ENCODE measurements at regions not wholly inside any gene's neighbourhood (a gene's known extent, or its start where the extent isn't known, plus 50 kb on each side); places are given as distances from the start of the nearest gene placed in this dataset.
"Not testable (repeated sequence)": the region's sequence is repeated elsewhere in the genome, so short reads cannot be mapped to it uniquely, and the experiment has no call there.

DNA sequence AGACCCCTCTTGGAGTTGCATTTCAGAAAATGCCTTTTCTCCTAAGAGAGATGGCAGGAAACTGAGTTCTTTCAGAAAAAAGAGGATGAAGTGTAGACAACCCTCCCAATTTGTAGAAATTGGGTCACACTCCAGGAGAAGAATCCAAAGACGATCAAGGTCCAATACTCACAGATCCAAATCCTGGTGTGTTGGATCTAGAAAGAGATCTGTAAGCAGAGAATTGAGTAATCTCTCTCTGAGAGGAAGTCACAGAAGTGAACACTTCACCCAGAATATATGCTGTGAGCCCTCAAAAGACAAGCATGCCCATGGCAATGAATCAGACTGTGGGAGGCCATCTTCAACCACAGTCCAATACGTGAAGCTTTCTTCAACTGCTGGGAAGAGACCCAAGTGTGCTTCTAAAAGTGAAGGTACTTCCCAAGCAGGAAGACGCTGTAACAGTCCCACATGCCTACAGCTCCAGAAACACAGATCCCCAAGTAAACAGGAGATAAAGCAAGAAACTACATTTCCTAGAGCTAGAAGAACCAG lies 182.7 kb downstream of the SMC2 start:
- DNase-seq, result peak; percentile 78

- no peak for DNase-seq
Observed at GRCh38 chr9:104278929-104279496, 184.9 kb downstream of the SMC2 start.

- DNase-seq, result peak; percentile 81
Observed at GRCh38 chr9:104279535-104280177, 185.5 kb downstream of the SMC2 start.

GRCh38 chr9:104280178-104280560 lies 186.1 kb downstream of the SMC2 start:
- DNase-seq, result no peak

DNA sequence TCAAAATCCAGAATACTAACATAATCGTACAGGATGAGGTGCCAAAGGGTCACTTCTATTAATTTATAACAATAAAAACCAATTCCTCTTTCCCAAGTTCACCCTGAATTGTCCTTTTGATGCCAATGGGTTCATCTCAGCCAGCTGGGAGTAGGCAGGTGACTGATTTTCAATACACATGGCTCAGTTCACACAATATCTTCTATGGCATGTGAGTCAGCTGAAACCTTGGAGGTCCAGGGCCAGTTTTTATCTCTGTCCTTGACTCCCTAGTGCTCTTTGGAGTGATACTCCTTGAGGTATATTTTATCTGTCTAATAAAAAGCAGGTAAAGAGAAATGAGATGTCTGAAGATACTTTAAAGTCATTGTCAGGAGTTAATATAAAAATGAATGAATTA lies 186.6 kb downstream of the SMC2 start:
- DNase-seq, result no peak

DNA sequence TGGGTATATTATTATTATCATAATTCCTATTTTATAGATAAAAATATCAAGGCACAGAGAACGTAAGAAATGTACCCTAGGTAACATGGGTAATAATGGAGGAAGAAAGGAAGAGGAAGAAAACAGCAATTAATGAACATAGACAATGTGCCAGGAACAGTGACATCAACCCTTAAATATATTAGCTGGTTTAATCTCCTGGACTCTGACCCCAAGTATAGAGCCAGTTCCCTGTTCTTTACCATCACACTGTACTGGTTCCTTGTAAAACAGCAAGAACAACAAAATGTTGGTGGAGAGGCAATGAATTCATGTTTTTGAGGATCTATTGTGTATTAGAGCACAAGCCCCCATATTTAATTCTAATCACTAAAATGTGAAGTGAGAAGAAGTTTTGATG lies 192.1 kb downstream of the SMC2 start:
- DNase-seq, result no peak

DNA sequence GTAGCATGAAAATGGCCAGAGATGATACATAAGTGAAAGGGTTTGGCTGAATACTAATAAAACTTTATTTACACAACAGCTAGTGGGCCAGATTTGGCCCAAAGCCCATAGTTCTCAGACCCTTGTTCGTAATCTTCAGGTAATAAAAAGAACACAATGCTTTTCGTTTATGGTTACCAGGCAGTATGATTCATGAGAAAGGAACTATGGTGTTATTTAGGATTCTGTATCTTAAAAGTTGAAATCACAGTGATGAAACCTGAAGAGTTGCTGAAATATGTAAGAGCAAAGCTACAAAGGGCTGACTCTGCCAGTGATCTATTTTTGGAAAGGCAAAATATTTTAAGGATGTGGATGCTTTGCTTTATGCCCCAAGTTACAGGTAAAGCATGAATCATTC lies 192.7 kb downstream of the SMC2 start:
- DNase-seq, result no peak

GRCh38 chr9:104287253-104287878 lies 193.3 kb downstream of the SMC2 start:
- no peak for DNase-seq

DNA sequence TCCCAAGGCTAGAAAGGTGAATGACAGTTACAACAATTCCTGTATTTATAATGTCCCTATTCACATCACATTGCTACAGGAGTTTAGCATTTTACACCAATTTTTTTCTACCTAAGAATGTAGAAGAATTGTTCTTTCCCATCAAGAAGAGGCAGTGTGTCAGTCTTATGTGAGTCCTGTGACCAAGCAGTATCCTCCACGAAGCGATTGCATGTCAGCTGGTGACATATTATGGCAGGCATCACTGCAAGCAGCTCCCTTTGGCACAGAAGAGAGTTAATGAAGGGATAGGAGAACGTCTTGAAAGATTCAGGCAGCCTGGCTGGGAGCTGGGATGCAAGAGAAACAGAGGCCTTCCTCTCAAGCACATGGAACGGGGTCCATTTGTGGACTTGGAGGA lies 199.8 kb downstream of the SMC2 start:
- no peak for DNase-seq

DNA sequence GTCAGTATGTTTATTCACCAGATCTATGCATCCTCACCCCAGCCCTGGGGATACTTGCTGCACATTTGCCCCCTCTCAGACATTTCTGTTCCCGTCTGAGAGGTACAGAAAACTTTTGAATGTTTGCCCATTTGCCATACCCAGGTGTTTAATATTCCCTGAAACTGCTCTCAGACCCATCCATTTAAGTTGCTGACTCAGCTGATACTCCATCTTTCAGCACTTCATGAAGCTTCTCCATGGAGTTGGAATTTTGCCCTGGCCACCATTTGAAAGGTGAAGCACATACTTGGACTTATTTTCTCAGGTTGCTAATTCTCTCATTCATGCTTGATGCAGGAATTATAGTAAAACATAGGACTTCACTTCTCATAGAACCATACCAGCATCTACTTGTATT lies 203.9 kb upstream of the OR13F1 start:
- no peak for DNase-seq

GRCh38 chr9:104301755-104302154 lies 202.3 kb upstream of the OR13F1 start:
- DNase-seq, result no peak

- DNase-seq, result no peak
Observed at GRCh38 chr9:104302775-104303174, 201.3 kb upstream of the OR13F1 start.

DNA sequence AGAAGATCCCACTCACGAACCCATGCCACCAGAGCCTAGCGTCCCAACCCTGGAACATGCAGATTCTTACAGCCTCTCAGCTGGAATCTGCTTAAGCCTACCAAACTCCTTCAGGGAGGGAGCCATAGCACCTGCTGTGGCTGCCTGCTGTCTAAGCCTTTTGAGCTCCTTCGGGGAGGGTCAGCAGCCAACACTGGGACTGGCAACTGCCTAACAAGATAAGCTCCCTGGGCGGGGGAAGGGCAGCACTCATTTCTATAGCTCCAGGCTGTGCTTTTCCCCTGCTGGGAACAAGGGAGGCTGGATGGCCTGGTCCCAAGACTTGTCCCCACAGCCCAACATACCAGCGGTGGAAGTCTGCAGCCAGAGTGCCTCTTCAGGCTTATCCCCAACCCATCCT lies 199.1 kb upstream of the OR13F1 start:
- no peak for DNase-seq

GRCh38 chr9:104313396-104314110 lies 190.5 kb upstream of the OR13F1 start:
- DNase-seq, result no peak

DNA sequence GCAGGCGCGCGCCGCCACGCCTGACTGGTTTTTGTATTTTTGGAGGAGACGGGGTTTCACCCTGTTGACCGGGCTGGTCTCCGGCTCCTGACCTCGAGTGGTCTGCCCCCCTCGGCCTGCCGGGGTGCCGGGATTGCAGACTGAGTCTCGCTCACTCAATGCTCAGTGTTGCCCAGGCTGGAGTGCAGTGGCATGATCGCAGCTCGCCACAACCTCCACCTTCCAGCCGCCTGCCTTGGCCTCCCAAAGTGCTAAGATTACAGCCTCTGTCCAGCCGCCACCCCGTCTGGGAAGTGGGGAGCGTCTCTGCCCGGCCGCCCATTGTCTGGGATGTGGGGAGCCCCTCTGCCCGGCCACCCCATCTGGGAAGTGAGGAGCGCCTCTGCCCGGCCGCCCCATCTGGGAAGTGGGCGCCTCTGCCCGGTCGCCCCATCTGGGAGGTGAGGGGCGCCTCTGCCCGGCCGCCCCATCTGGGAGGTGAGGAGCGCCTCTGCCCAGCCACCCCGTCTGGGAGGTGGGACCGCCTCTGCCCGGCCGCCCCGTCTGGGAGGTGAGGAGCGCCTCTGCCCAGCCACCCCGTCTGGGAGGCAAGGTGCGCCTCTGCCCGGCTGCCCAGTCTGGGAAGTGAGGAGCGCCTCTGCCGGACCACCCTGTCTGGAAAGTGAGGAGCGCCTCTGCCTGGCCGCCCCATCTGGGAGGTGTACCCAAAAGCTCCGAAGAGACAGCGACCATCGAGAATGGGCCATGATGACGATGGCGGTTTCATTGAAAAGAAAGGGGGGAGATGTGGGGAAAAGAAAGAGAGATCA lies 187.7 kb upstream of the OR13F1 start:
- not testable (repeated sequence) for DNase-seq

GRCh38 chr9:104319198-104319597 lies 184.9 kb upstream of the OR13F1 start:
- DNase-seq, result no peak

DNA sequence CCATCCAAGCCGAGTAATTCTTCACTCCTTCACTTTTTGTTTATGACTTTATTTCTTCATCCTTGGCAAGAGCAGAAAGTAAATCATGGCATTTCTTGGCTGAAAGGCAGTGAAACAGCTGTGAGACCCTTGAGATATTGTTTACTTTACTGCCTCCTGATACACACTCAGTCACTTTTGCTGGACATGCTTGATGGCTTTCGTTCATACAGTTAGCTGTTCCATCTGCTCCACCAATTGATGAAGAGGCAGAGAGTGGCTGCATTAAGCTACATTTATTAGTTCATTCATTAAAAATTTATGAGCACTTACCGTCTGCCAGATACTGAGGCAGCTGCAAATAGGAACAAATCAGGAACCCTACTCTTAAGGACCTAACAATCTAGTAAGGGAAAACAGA lies 184.4 kb upstream of the OR13F1 start:
- DNase-seq, result no peak

- DNase-seq, result no peak
Observed at GRCh38 chr9:104322596-104322995, 181.5 kb upstream of the OR13F1 start.

DNA sequence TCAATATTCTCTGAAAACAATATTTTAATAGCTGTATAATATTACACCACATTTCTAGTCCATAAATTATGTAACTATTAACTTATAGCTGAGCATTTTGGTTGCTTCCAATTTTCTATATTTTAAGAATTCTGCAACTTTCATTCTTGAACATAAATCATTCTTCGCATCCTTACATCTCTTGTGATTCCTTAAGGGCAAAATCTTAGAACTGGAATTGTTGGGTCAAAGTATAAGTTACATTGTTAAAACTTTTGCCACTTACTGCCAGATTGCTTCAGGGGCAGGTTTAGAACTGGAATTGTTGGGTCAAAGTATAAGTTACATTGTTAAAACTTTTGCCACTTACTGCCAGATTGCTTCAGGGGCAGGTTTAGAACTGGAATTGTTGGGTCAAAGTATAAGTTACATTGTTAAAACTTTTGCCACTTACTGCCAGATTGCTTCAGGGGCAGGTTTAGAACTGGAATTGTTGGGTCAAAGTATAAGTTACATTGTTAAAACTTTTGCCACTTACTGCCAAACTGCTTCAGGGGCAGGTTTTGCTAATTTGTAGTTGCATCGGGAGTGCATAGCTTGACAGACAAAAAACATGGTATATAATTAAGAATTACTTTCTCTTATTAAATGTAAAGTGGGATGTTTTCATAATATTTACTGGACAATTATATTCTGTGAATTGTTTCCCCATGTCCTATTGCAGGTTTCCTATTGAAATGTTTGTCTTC lies 179.9 kb upstream of the OR13F1 start:
- DNase-seq, result not testable (repeated sequence)

- no peak for DNase-seq
Observed at GRCh38 chr9:104326912-104327311, 177.2 kb upstream of the OR13F1 start.

GRCh38 chr9:104329245-104329644 lies 174.8 kb upstream of the OR13F1 start:
- DNase-seq, result no peak

- no peak for DNase-seq
Observed at GRCh38 chr9:104330841-104331240, 173.2 kb upstream of the OR13F1 start.
